ENCODE measurements at regions not wholly inside any gene's neighbourhood (a gene's known extent, or its start where the extent isn't known, plus 50 kb on each side); places are given as distances from the start of the nearest gene placed in this dataset.

DNA sequence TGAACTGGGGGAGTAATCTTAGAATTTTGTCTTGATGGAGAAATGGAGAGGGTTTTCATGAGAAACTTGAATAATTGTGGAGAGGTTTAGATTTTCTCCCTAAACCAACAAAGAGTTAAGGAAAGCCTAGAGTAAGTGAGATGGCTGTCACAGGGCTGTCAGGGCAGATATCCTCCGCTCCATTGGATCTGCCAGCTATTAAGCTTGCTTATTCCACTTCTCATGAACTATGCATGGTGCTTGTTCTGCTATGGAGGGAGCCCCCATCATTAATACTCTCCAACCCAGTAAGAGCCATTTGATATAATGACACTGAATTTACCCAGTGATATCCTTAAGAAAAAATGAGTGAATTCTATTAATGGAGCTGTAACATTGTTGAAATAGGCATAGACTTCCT is 342.8 kb upstream of the MTNR1B start:
- ATAC-seq, result no peak

DNA sequence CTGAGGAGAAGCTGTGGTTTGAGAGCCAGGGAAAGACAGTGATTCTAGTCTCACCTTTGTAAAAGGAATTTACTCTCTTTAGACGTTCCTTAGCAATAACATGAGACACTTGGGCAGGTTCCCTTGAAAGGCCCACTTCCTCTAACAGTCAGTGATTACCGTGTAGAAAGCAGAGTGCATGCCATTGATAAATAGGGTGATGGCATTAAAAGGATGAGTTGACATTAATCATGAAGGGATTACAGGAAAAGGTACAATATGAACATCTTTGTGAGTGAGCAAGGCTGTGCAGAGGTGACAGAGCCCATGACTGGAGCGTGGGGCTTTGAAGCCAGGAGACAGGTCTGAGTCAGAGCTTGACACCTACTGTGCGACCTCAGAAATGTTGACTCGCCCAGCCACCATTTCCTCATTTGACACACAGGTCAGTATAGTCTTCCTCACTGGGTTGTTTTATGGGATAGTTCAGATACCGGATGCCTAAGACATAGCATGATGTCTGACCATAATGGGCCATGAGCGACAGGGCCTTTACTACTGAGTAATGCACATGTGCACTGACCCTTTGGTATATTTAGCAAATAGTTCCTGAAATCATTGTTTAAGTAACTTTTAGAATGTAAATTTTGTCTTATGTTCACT is 341.7 kb upstream of the MTNR1B start:
- no peak for ATAC-seq

DNA sequence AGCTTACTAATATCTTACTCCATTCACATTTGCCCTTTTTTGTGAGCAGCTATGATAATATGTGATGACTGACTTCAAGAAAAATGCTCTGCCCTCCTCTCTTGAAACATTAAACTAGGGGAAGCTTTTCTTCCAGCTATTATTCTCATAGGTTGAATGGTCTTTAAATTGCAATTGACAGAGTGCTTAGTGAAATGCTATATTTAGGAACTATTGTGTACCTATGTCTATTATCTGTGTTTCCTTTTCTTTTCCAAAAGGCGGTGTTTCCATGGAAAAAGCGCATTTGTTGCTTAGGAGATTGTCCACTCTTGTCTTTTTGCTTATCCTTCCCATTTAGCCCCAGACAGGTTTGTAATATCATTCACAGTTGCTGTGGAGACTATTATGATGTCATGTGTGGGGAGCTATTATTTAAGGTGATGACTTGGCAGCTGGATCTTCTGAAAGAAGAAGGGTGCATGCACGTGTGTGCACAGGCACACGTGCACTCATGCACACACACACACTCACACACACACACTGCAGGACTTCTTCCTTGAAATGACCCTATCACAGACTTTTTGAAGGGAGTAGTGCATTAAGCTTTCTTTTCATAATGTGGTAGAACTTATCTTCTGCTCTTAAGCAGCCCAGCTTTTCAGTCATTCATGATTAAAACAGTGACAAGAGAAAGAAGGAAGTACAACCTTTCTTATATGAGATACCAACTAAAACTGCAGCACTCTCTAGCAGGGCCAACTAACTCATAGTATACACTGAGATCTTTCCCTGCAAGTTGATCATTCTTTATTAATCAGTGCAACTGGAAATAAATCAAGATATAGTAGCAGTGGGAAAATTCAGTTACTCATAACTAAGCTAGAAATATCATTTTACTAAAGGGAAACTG is 340.8 kb upstream of the MTNR1B start:
- no peak for ATAC-seq

DNA sequence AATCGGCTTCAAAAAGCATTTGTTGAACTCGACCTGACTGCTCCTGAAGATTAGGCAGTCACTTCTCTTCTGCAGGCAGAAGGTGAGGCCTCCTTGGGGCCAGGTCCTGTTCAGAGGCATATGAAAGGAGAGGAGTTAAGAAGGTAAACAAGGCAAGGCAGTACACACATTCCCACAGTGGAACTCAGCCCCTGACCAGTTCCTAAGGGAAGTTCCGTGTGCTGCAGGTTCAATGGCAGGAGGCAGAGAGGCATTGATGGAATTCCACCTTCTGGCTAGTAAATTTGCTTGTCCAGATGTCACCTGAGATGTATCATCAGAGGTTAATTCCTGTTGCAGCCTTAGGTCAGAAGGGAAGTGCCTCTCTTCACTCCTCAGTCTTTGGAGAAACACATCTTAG is 337.0 kb upstream of the MTNR1B start:
- no peak for ATAC-seq

DNA sequence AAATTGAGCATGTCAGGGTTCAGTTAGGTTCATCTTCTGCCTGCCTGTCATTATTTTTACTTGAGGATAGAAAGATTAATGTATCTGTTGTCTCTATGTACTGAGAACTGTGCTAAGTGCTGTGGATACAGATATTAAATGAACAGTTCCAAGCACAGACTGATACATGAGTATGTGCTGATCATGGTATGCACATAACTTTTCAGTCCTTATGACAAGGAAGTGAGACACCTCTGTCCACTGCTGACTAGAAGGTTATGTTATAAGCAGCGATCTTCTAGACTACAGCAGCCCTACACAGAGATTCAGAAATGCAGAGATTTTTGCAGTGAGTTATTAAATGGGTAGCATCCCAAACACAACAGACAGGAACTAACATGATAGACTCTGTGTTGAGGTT is 335.6 kb upstream of the MTNR1B start:
- ATAC-seq, result no peak

DNA sequence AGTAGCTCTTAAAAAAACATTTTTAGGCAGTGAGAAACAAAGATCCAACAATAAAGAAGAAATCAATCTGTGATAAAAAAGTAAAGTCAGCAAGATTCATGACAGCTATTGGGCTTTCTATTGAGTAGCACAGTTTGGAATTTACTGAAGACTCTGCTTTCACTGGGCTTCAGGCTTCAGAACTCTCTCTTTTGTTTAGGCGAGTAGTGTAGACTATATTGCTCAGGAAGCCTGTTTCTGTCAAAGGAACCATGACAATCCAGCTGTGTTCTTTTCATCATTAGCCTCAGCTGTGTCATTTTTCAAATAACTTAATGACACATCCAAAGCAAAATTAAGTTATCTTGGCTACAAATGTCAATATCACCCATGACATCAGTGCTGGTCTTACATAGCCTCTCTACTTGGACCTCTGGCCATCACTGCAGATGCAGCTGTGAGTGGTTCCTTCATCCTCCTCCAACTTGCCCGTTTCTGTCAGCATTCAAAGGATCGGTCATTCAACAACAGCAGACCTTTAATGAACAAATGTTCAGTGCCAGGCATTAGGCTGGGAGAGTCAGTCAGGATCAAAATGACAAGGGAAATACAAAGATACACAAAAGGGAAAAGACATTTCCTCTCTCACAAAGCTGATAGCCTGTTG is 332.8 kb upstream of the MTNR1B start:
- no peak for ATAC-seq

DNA sequence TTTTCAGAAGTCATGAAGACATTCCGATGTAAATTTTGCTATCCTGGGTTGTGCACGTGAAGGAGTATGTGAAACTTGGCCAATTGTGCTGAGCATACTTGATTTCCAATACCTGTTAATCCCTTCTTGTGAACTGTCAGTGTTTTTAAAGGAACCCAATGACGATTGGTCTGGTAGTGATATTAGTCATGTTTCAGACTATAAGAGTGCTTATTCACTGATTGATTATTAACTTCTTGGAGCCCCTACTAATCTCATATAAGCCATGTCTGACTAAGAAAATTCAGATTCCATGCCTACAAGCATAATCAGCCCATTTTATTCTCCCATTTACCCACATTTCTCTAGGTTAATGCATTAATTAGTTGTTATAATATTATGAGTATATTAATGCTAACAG is 330.8 kb upstream of the MTNR1B start:
- no peak for ATAC-seq

DNA sequence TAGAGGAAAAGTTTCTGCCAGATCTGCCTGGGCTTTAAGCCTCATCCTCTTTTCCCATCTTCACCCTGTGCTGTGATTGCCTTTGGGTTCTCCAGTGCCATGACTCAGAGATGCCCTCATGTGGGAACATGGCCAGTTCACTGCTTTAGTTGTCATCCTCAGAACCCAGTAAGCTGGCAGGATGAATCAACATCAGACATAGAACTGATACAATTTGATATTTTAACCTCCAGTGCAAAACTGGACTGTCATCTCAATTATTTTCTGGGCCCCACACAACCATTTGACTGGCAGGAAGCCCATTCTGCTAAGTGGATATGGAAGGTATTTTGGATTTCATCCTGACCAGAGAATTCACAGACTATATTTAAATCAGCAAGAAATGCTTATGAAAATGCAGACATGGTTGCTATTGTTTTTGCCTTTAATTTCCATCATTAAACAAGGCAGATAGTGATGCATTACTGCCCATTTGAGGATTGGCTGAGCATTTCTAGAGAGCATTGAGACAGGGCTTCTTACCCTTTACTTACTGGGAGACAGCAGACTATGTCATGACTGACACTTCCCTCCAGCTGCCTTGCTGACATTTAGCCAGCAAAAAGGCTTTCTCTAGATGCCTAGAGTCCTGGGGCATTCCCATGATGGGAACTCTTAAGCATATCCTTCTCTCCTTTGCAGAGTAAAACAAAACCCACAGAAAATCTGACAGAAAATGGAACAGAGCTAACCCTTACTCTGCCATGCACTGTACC is 327.1 kb upstream of the MTNR1B start:
- ATAC-seq, result no peak

DNA sequence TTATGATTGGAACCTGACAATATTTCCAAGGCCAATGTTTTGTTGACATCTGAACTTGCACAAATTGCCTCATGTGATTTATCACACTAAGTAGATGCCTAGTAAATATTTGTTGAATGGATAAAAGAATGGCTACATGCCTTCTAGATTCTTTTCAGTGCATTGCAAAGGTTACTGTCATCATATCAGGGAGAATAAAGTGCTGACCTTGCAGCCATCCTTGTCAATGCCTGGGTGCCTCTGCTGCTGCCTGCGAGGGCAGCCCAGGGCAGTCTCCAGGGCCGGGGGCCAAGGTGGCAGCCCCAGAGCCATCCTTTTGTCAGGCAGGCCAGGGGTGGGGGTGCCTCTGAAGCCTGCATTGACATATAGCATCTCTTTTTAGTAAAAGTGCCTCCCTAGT is 325.6 kb upstream of the MTNR1B start:
- no peak for ATAC-seq

DNA sequence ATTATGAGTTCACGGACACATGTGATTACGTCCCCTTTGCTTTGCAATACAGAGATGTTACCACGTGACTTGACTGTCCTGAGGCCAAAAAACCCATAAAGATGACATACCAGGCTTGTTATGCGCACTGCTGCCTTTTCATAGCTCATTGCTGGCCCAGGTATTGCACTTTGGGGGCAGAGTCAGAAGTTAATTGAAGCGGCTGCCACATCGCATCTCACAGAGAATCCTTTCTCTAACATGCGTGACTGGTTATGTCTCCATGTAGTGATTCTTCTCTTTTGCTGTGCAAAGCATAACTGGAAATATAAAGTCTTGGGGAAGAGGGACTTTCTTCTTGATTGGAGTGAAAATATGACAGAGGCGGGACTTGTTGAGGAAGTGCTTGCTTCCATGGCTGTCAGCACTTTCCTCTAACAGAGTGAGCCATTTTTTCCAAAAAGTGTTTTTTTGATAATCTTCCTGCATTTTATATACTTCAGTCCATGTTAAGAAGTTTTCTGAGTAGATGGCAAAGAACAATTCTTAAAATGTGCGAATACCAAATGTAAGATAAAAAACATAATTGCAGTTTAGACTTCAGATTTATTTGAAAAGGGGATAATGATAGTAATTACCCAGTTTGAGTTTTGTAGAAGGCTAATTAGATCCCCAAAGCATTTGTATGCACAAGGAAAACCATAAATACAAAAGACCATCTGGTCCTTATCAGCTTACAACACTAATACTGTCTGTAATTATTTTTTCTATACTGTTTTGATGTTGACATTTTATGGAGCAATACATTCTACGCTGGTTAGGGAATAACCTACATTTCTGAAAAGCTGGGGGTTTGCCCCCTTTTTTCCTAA is 324.6 kb upstream of the MTNR1B start:
- no peak for ATAC-seq

DNA sequence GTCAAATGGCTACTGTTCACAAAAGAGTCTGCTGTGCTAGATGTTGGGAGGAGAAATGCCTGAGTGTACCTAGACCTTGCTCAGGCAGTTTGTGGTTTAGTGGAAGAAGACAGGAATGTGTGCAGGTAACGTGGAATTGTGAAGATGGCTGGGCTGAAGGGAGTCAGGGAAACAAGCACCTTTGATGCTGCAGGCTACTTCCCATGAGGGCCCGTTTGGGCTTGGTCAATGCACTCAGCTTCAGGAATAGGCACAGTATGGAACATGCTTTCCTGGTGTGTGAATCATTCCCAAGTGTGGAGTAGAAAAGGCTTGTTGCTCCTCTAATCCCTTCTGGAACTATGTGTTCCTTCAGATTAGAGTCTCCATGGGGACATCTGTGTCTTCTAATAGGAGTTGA is 318.3 kb upstream of the MTNR1B start:
- ATAC-seq, result no peak

DNA sequence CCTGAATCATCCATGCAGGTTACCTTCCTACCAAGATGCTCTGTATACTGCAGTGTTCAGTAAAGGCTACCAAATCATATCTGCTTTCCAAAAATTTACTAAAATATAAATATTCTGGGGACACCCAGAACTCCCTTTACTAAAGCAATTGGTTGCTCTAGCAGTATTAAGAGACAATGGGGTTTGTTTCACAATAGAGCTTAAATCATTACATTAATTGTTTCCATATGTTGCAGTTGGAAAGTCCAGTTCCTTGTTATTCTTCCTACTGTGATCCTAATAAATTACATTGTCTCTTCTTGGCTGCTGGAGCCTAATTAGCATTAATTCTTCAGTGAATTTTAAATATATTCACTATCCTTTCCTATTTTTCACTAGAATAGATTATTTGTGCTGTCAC is 316.0 kb upstream of the MTNR1B start:
- no peak for ATAC-seq

DNA sequence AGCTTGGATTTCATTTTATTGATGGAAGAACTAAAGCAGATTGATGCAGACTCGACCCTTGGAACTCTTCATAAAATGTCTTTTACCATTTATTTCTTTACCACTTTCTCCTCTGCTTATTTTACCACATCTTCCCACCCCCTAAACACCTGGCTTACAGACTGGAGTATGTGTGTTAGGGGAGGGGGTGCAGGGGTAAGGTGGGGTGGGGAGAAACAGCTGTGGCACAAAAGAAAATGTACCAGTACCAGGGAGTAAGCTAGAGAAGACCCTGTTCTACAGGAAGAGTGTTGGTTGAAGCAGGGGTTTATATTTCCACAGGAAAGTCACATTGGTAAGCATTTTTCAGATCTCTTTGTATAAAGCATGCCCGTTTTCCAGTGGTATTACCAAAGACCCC is 312.7 kb upstream of the MTNR1B start:
- ATAC-seq, result no peak

DNA sequence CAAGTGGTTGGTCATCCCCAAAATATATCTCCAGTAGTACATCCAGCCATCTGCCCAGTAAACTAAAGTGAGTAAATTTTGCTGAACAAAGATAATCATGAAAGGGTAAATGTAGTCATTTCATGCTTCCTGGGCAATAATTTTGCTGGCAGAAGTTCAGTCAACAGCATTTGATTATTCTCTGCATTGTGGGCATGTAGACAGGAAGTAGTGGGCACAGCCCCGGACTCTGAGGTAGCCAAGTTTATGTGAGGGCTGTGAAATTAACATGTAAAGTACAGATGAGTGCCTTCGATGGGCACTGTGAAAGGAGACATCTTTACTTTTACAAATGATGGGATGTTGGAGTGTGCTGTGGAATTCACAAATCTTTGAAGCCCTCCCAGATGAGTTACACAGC is 312.2 kb upstream of the MTNR1B start:
- ATAC-seq, result no peak

DNA sequence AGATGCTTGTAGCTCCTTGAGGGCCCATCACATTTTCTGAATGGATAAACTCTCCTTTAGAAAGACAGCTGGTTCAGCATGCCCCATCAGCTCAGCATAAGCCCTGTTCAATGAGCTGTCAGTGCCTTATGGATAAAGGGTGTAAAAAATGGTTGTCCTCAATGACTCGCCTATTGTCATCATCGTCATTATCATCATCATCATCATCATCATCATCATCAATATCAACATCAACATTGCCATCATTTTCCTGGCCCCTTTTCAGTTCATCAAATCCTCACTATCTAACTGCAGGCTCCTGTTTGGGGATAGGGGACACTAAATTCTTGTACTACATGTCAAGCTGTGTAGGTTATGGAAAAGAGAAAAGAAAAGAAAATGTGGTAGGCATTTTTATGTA is 310.7 kb upstream of the MTNR1B start:
- no peak for ATAC-seq

DNA sequence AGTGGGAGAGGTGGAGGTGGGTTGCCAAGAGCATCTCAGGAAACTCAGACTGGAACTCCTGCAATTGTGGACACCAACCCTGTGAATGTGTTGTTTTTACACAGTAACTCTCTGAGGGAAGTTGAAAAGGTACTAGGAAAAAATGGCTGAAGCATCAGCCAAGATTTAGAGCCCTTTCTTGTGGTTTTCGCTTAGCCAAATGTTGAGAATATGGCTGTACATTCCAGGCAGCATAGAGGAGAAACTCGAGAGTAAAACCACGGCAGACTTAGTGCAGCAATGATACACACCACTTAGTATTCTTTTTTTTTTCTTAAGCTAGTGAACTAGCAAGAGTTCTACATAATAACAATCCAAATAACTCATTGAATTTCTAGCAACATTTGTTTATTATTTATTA is 309.7 kb upstream of the MTNR1B start:
- ATAC-seq, result no peak

DNA sequence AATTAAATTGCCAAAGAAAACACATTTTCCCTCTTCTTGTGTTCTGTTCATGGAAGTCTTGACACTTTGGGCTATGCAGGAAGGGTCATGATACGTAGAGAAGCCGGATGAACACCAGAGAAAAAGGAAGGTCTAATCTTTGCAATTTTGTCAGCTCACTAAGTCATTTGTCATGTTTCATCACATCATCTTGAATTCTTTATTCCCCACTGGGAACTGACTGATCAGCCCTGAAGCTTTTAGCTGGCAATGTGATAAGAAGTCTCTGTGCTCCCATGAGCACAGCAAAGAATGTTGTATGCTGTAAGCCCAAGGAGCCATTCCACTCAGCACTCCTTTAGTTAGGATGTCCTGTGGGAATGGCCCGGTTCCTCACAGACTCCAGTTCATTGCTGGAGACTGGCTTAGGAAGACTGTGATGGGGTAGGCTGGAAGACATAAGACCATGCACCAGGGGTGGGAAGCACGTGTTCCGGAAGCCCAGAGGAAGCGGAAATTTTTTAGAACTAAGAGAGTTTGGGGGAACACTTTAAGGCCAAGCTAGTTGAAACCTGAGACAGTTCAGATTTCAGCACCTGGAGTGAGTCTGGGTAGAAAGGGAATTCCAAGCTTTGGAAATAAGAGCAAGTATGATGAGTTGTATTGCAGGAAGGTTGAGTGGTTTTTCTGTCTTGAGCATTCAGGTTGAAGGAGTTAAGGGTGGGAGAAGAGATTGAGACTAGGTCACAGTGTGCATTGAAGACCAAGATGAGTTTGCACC is 306.7 kb upstream of the MTNR1B start:
- ATAC-seq, result no peak

DNA sequence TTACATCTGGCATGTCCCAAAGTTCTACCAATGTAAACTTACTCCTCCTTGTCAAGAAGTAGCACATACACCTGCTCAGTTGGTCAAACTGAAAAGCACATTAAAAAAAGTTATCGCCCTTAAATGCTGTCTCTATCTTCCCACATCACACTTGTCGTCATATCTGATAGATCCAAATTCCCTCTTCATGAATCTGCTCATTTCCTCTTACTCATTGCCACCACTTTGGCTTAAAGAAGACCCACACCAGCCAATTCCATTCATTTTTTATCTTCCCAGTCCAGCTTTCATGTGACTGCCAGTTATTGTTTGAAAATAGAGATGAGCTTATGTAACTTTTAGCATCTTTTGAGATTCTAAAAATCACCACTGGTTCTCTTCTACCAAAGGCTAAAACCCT is 305.9 kb upstream of the MTNR1B start:
- ATAC-seq, result no peak

DNA sequence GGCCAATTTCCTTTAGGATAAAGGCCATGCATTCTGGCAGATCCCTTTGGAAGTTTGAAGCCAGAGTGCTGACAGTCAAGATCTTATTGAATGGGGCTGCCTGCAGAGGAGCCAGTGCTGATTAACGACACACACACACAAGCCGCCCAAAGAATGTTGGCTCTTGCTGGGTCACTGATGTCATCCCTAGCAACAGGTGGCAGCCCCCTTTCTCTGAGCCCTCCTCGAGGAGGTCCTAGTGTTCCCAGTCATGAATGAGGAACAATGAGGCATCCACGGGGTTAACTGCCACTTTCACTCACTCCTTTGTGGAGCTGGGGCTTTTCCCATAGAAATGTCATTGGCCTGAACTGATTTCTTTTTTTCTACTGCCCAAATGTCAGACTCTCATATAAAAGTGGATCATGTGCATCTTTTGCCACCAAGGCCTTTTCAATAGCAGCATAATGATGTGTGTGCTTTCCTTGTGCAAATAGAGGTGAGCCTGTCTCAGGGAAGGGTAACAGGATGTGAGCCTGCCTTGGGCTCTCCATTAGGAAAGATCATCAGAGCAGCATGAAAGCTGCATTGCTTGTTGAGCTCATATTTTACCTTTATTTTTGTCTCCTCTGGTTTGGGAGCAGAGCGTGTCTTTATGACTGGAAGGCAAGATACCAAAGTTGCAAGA is 301.8 kb upstream of the MTNR1B start:
- no peak for ATAC-seq

DNA sequence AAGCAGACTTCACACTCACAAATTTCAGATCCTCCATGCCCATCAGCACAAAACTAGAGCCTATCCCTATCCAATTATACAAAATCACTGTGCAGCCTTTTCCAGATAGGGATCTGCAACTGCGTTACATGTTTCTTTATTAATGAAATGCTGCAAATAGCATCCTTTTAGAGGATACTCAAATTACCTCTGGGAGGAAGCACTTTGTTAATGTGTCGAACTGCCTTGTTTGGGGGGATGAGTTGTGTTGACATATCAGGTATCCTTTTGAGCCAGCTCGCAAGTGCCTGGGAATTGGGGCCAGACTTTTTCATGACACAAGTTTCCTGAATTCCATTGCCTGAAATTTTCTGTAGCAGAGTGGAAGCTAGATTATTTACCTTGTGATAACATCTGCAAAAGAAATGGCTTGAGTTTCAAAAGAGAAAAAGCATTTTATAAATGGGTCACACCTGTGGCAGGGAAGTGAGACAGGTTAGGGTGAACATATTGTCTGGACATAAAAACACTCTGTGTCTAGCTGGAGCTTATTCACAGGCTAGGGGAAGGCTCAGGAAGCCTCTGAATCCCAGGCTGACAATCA is 299.1 kb upstream of the MTNR1B start:
- no peak for ATAC-seq
